ENCODE measurements at regions not wholly inside any gene's neighbourhood (a gene's known extent, or its start where the extent isn't known, plus 50 kb on each side); places are given as distances from the start of the nearest gene placed in this dataset.

DNA sequence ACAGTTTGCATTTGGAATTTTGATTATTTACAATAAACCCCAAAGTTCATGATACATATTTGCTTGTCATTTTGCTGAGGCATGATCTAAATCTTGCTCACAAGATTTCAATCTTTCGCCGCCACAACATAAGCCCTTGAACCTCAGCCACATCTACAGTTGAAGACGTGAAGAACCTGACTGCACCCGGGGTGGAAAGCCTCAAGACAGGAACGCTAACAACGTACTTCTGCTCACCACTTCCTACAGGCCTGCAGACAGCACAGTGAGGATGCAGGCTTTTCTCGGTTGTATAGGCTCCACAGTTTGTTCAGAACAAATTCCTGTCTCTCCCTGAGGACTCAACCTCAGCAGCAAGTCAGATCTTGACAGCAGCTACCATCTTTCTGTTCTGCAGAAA is 393.8 kb upstream of the PRKCQ start:
- no peaks in the 10 kb centered on the region for H3K4me1 ChIP-seq (ENCODE audit: control insufficient read depth in 2 of 2, insufficient read depth in 2 of 2, low read length in 2 of 2)
- H3K27me3 ChIP-seq (ENCODE audit: control insufficient read depth in 2 of 2, insufficient read depth in 2 of 2, low read length in 2 of 2), result peaks cover 0 to 3% of the 10 kb centered on the region in 2 donors
- no peaks in the 10 kb centered on the region for H3K36me3 ChIP-seq (ENCODE audit: control insufficient read depth in 2 of 2, insufficient read depth in 2 of 2, low read length in 2 of 2)
- H3K9me3 ChIP-seq (ENCODE audit: control insufficient read depth in 2 of 2, low read length in 2 of 2), result no peaks in the 10 kb centered on the region
- no peak overlapping the region for H3K4me3 ChIP-seq (ENCODE audit: low read length in 2 of 2)
- no peak overlapping the region for H3K27ac ChIP-seq (ENCODE audit: low read depth in 2 of 2, low read length in 2 of 2)
- H3K9ac ChIP-seq (ENCODE audit: low read depth in 1 of 2, low read length in 2 of 2), result no peak overlapping the region

DNA sequence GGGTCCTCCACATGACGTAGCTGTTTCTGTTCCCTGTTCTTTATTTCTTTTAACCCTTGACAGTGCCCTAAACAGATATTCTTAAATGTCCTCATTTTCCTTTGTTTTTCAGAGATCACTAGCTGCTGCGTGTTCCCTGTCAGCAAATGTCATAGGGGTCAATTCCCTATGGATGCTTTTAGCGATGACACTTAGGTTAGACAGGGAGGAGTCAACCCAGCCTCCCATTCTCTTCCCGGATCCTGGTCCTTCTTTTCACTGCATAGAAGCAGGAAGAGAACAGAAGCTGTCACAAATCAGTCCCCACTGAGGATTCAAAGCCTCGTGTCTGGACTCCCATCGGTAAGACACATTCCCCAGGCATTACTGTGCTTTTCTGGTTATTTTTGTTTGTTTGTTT is 392.1 kb upstream of the PRKCQ start:
- H3K36me3 ChIP-seq (ENCODE audit: control insufficient read depth in 2 of 2, insufficient read depth in 2 of 2, low read length in 2 of 2), result no peaks in the 10 kb centered on the region
- H3K27ac ChIP-seq (ENCODE audit: low read depth in 2 of 2, low read length in 2 of 2), result no peak overlapping the region
- no peak overlapping the region for H3K4me3 ChIP-seq (ENCODE audit: low read length in 2 of 2)
- no peaks in the 10 kb centered on the region for H3K9me3 ChIP-seq (ENCODE audit: control insufficient read depth in 2 of 2, low read length in 2 of 2)
- H3K4me1 ChIP-seq (ENCODE audit: control insufficient read depth in 2 of 2, insufficient read depth in 2 of 2, low read length in 2 of 2), result no peaks in the 10 kb centered on the region
- no peaks in the 10 kb centered on the region for H3K27me3 ChIP-seq (ENCODE audit: control insufficient read depth in 2 of 2, insufficient read depth in 2 of 2, low read length in 2 of 2)
- H3K9ac ChIP-seq (ENCODE audit: low read depth in 1 of 2, low read length in 2 of 2), result no peak overlapping the region

GRCh38 chr10:6969659-6970058 is 389.6 kb upstream of the PRKCQ start:
- Histone ChIP-seq H3K9me3 (ENCODE audit: control insufficient read depth in 2 of 2, low read length in 2 of 2) (no peaks in the 10 kb centered on the region), H3K9ac (ENCODE audit: low read depth in 1 of 2, low read length in 2 of 2) (no peak overlapping the region), H3K27me3 (ENCODE audit: control insufficient read depth in 2 of 2, insufficient read depth in 2 of 2, low read length in 2 of 2) (no peaks in the 10 kb centered on the region), H3K4me1 (ENCODE audit: control insufficient read depth in 2 of 2, insufficient read depth in 2 of 2, low read length in 2 of 2) (no peaks in the 10 kb centered on the region), H3K4me3 (ENCODE audit: low read length in 2 of 2) (no peak overlapping the region), H3K36me3 (ENCODE audit: control insufficient read depth in 2 of 2, insufficient read depth in 2 of 2, low read length in 2 of 2) (no peaks in the 10 kb centered on the region), H3K27ac (ENCODE audit: low read depth in 2 of 2, low read length in 2 of 2) (no peak overlapping the region)

DNA sequence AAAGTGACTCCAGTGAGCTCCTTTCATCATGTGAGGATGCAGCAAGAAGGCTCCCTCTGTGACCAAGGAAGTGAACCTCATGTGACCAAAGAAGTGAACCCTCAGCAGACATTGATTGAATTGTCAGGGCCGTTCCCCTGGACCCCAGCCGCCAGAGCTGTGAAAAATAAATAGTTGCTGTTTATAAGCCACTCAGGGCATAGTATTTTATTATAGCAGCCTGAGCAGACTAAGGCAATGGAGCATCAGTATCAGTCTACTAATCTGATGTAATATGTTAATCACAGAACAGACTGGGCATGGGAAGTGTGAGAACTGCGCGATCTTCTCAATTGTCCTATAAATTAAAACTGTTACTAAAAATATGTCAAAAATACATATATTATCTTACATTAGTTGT is 384.5 kb upstream of the PRKCQ start:
- Histone ChIP-seq H3K27me3 (ENCODE audit: control insufficient read depth in 2 of 2, insufficient read depth in 2 of 2, low read length in 2 of 2) (no peaks in the 10 kb centered on the region), H3K36me3 (ENCODE audit: control insufficient read depth in 2 of 2, insufficient read depth in 2 of 2, low read length in 2 of 2) (no peaks in the 10 kb centered on the region), H3K4me1 (ENCODE audit: control insufficient read depth in 2 of 2, insufficient read depth in 2 of 2, low read length in 2 of 2) (no peaks in the 10 kb centered on the region), H3K4me3 (ENCODE audit: low read length in 2 of 2) (no peak overlapping the region), H3K9ac (ENCODE audit: low read depth in 1 of 2, low read length in 2 of 2) (no peak overlapping the region), H3K9me3 (ENCODE audit: control insufficient read depth in 2 of 2, low read length in 2 of 2) (no peaks in the 10 kb centered on the region), H3K27ac (ENCODE audit: low read depth in 2 of 2, low read length in 2 of 2) (no peak overlapping the region)

DNA sequence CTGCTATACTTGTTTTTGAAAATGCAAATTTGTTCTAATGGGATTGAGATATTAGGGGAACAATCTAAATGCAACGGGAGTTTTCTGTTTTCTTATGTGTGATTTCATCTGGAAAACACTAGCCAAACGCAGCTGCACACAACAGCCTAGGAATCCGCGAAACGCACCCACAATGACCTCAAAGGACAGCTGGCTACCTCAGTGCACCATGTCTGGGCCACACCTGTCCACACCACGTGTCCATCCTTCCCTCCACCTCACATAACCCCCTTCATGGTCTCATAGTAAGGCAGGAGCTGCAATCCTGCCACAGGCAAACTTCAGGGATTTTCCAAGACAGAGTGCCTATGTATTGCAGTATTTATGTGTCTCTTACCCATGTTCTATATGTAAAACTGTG is 382.5 kb upstream of the PRKCQ start:
- no peaks in the 10 kb centered on the region for H3K27me3 ChIP-seq (ENCODE audit: control insufficient read depth in 2 of 2, insufficient read depth in 2 of 2, low read length in 2 of 2)
- H3K9me3 ChIP-seq (ENCODE audit: control insufficient read depth in 2 of 2, low read length in 2 of 2), result no peaks in the 10 kb centered on the region
- no peak overlapping the region for H3K27ac ChIP-seq (ENCODE audit: low read depth in 2 of 2, low read length in 2 of 2)
- no peaks in the 10 kb centered on the region for H3K36me3 ChIP-seq (ENCODE audit: control insufficient read depth in 2 of 2, insufficient read depth in 2 of 2, low read length in 2 of 2)
- H3K4me1 ChIP-seq (ENCODE audit: control insufficient read depth in 2 of 2, insufficient read depth in 2 of 2, low read length in 2 of 2), result no peaks in the 10 kb centered on the region
- H3K4me3 ChIP-seq (ENCODE audit: low read length in 2 of 2), result no peak overlapping the region
- no peak overlapping the region for H3K9ac ChIP-seq (ENCODE audit: low read depth in 1 of 2, low read length in 2 of 2)

GRCh38 chr10:6958711-6959110 is 378.6 kb upstream of the PRKCQ start:
- Histone ChIP-seq H3K4me3 (ENCODE audit: low read length in 2 of 2) (no peak overlapping the region), H3K9ac (ENCODE audit: low read depth in 1 of 2, low read length in 2 of 2) (no peak overlapping the region), H3K27me3 (ENCODE audit: control insufficient read depth in 2 of 2, insufficient read depth in 2 of 2, low read length in 2 of 2) (no peaks in the 10 kb centered on the region), H3K9me3 (ENCODE audit: control insufficient read depth in 2 of 2, low read length in 2 of 2) (peaks cover 0 to 1% of the 10 kb centered on the region in 2 donors), H3K27ac (ENCODE audit: low read depth in 2 of 2, low read length in 2 of 2) (no peak overlapping the region), H3K36me3 (ENCODE audit: control insufficient read depth in 2 of 2, insufficient read depth in 2 of 2, low read length in 2 of 2) (no peaks in the 10 kb centered on the region), H3K4me1 (ENCODE audit: control insufficient read depth in 2 of 2, insufficient read depth in 2 of 2, low read length in 2 of 2) (no peaks in the 10 kb centered on the region)

DNA sequence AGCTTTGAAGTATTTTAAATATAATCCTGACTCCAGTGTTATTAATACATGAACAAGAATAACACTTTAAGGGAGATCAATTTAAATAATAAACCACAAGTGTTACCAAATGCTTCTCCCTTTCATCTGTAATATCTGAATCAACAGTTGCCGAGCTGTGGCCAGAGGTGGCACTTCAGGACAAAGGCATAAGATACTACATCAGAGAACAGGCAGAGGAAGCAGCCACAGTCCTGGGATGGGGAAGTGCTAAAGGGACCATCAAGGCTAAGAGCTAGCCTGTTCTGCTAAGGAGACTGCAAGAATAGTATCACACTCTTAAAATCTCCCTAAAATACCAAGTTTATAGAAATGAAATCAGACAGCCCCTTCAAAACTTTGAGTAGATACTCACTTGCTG is 378.2 kb upstream of the PRKCQ start:
- H3K9ac ChIP-seq (ENCODE audit: low read depth in 1 of 2, low read length in 2 of 2), result no peak overlapping the region
- peaks cover 0 to 2% of the 10 kb centered on the region in 2 donors for H3K9me3 ChIP-seq (ENCODE audit: control insufficient read depth in 2 of 2, low read length in 2 of 2)
- H3K36me3 ChIP-seq (ENCODE audit: control insufficient read depth in 2 of 2, insufficient read depth in 2 of 2, low read length in 2 of 2), result no peaks in the 10 kb centered on the region
- no peak overlapping the region for H3K27ac ChIP-seq (ENCODE audit: low read depth in 2 of 2, low read length in 2 of 2)
- no peaks in the 10 kb centered on the region for H3K27me3 ChIP-seq (ENCODE audit: control insufficient read depth in 2 of 2, insufficient read depth in 2 of 2, low read length in 2 of 2)
- H3K4me3 ChIP-seq (ENCODE audit: low read length in 2 of 2), result no peak overlapping the region
- H3K4me1 ChIP-seq (ENCODE audit: control insufficient read depth in 2 of 2, insufficient read depth in 2 of 2, low read length in 2 of 2), result no peaks in the 10 kb centered on the region

GRCh38 chr10:6957851-6958250 is 377.8 kb upstream of the PRKCQ start:
- Histone ChIP-seq H3K4me1 (ENCODE audit: control insufficient read depth in 2 of 2, insufficient read depth in 2 of 2, low read length in 2 of 2) (no peaks in the 10 kb centered on the region), H3K9ac (ENCODE audit: low read depth in 1 of 2, low read length in 2 of 2) (no peak overlapping the region), H3K9me3 (ENCODE audit: control insufficient read depth in 2 of 2, low read length in 2 of 2) (peaks cover 0 to 2% of the 10 kb centered on the region in 2 donors), H3K4me3 (ENCODE audit: low read length in 2 of 2) (no peak overlapping the region), H3K27me3 (ENCODE audit: control insufficient read depth in 2 of 2, insufficient read depth in 2 of 2, low read length in 2 of 2) (no peaks in the 10 kb centered on the region), H3K36me3 (ENCODE audit: control insufficient read depth in 2 of 2, insufficient read depth in 2 of 2, low read length in 2 of 2) (no peaks in the 10 kb centered on the region), H3K27ac (ENCODE audit: low read depth in 2 of 2, low read length in 2 of 2) (no peak overlapping the region)

- Histone ChIP-seq H3K9ac (ENCODE audit: low read depth in 1 of 2, low read length in 2 of 2) (no peak overlapping the region), H3K4me1 (ENCODE audit: control insufficient read depth in 2 of 2, insufficient read depth in 2 of 2, low read length in 2 of 2) (no peaks in the 10 kb centered on the region), H3K4me3 (ENCODE audit: low read length in 2 of 2) (no peak overlapping the region), H3K9me3 (ENCODE audit: control insufficient read depth in 2 of 2, low read length in 2 of 2) (peaks cover 0 to 2% of the 10 kb centered on the region in 2 donors), H3K27me3 (ENCODE audit: control insufficient read depth in 2 of 2, insufficient read depth in 2 of 2, low read length in 2 of 2) (no peaks in the 10 kb centered on the region), H3K36me3 (ENCODE audit: control insufficient read depth in 2 of 2, insufficient read depth in 2 of 2, low read length in 2 of 2) (no peaks in the 10 kb centered on the region), H3K27ac (ENCODE audit: low read depth in 2 of 2, low read length in 2 of 2) (no peak overlapping the region)
Measured at GRCh38 chr10:6956562-6956961, 376.5 kb upstream of the PRKCQ start.

- H3K36me3 ChIP-seq (ENCODE audit: control insufficient read depth in 2 of 2, insufficient read depth in 2 of 2, low read length in 2 of 2), result no peaks in the 10 kb centered on the region
- no peak overlapping the region for H3K4me3 ChIP-seq (ENCODE audit: low read length in 2 of 2)
- no peaks in the 10 kb centered on the region for H3K27me3 ChIP-seq (ENCODE audit: control insufficient read depth in 2 of 2, insufficient read depth in 2 of 2, low read length in 2 of 2)
- no peak overlapping the region for H3K9ac ChIP-seq (ENCODE audit: low read depth in 1 of 2, low read length in 2 of 2)
- peaks cover 0 to 2% of the 10 kb centered on the region in 2 donors for H3K9me3 ChIP-seq (ENCODE audit: control insufficient read depth in 2 of 2, low read length in 2 of 2)
- H3K27ac ChIP-seq (ENCODE audit: low read depth in 2 of 2, low read length in 2 of 2), result no peak overlapping the region
- H3K4me1 ChIP-seq (ENCODE audit: control insufficient read depth in 2 of 2, insufficient read depth in 2 of 2, low read length in 2 of 2), result no peaks in the 10 kb centered on the region
Measured at GRCh38 chr10:6953271-6953801, 373.3 kb upstream of the PRKCQ start.

- no peaks in the 10 kb centered on the region for H3K36me3 ChIP-seq (ENCODE audit: control insufficient read depth in 2 of 2, insufficient read depth in 2 of 2, low read length in 2 of 2)
- no peak overlapping the region for H3K27ac ChIP-seq (ENCODE audit: low read depth in 2 of 2, low read length in 2 of 2)
- peaks cover 0 to 2% of the 10 kb centered on the region in 2 donors for H3K9me3 ChIP-seq (ENCODE audit: control insufficient read depth in 2 of 2, low read length in 2 of 2)
- no peaks in the 10 kb centered on the region for H3K27me3 ChIP-seq (ENCODE audit: control insufficient read depth in 2 of 2, insufficient read depth in 2 of 2, low read length in 2 of 2)
- no peak overlapping the region for H3K4me3 ChIP-seq (ENCODE audit: low read length in 2 of 2)
- H3K4me1 ChIP-seq (ENCODE audit: control insufficient read depth in 2 of 2, insufficient read depth in 2 of 2, low read length in 2 of 2), result no peaks in the 10 kb centered on the region
- no peak overlapping the region for H3K9ac ChIP-seq (ENCODE audit: low read depth in 1 of 2, low read length in 2 of 2)
Measured at GRCh38 chr10:6951732-6952131, 371.7 kb upstream of the PRKCQ start.
